ENCODE measurements at regions not wholly inside any gene's neighbourhood (a gene's known extent, or its start where the extent isn't known, plus 50 kb on each side); places are given as distances from the start of the nearest gene placed in this dataset.
"Not testable (repeated sequence)": the region's sequence is repeated elsewhere in the genome, so short reads cannot be mapped to it uniquely, and the experiment has no call there.

DNA sequence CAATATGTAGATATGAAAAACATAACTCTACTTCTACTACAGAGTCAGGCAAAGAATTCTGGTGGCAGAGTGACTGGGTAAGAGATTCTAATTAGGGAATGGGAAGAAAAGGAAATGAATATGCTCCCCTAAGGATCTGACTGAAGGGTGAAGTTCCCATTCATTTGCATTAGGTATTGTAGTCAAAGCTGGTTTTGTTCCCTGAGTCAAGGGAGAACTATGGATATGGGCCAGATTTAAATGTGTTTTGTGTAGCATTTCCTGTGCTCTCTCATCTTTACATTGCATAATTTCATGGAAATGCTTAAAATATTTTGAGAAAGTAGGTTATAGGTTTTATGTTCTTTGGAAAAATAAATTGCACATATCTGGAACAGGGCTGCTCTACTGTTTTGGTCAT lies 299.7 kb downstream of the BTBD3 start:
- no peaks in the 10 kb centered on the region for H3K36me3 ChIP-seq (ENCODE audit: insufficient read depth, low read length)
- no peak overlapping the region for H3K27ac ChIP-seq (ENCODE audit: low read depth, low read length)
- no peak overlapping the region for H3K9ac ChIP-seq (ENCODE audit: low read length)
- no peaks in the 10 kb centered on the region for H3K27me3 ChIP-seq (ENCODE audit: control insufficient read depth in 1 of 2, insufficient read depth in 2 of 2, low read length in 2 of 2)
- no peak overlapping the region for H3K4me3 ChIP-seq (ENCODE audit: low read depth in 1 of 2, low read length in 2 of 2)
- H3K4me1 ChIP-seq (ENCODE audit: insufficient read depth, low read length), result peaks cover 6% of the 10 kb centered on the region
- no peaks in the 10 kb centered on the region for H3K9me3 ChIP-seq (ENCODE audit: low read length)

DNA sequence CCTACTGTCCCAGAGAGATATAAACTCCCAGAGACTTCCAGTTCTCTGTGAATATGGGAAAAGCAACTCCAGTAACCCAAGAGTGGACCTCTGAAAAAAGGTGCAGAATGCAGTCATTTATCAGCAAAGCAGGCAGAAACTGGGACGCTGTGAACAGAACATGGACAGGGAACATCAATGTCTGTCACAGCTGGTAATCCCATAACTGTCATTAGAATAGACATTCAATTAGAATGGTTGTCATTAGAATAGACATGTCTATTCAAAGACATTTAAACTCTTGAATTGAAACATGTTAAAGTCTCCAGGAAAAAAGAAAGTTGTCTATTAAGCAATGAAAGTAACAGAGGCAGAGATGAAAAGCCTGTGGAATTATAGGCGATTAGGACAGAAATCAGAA lies 302.1 kb downstream of the BTBD3 start:
- H3K4me1 ChIP-seq (ENCODE audit: insufficient read depth, low read length), result peaks cover 19% of the 10 kb centered on the region
- H3K4me3 ChIP-seq (ENCODE audit: low read depth in 1 of 2, low read length in 2 of 2), result no peak overlapping the region
- H3K27me3 ChIP-seq (ENCODE audit: control insufficient read depth in 1 of 2, insufficient read depth in 2 of 2, low read length in 2 of 2), result no peaks in the 10 kb centered on the region
- H3K27ac ChIP-seq (ENCODE audit: low read depth, low read length), result no peak overlapping the region
- no peaks in the 10 kb centered on the region for H3K9me3 ChIP-seq (ENCODE audit: low read length)
- no peaks in the 10 kb centered on the region for H3K36me3 ChIP-seq (ENCODE audit: insufficient read depth, low read length)
- H3K9ac ChIP-seq (ENCODE audit: low read length), result no peak overlapping the region

DNA sequence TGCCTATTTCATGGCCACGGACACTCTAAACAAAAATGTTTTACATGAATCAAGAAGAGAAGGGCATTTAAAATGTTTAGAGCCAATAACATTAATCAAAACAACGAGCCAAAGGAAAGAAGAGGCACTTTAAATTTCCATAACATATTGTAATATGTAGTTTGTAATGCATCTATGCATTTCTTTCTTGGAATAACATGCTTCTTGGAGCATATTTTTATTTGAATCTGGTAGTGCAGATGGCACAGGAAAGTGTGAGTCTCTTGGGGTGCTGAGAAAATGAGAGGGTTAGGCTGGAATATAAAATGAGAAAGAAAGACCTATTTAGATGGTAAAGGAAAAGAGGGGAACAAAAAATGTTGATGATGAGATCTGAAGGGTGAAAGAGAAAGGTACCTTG lies 305.4 kb downstream of the BTBD3 start:
- no peaks in the 10 kb centered on the region for H3K9me3 ChIP-seq (ENCODE audit: low read length)
- no peak overlapping the region for H3K4me3 ChIP-seq (ENCODE audit: low read depth in 1 of 2, low read length in 2 of 2)
- H3K27me3 ChIP-seq (ENCODE audit: control insufficient read depth in 1 of 2, insufficient read depth in 2 of 2, low read length in 2 of 2), result no peaks in the 10 kb centered on the region
- no peak overlapping the region for H3K9ac ChIP-seq (ENCODE audit: low read length)
- no peaks in the 10 kb centered on the region for H3K36me3 ChIP-seq (ENCODE audit: insufficient read depth, low read length)
- peaks cover 19% of the 10 kb centered on the region for H3K4me1 ChIP-seq (ENCODE audit: insufficient read depth, low read length)
- no peak overlapping the region for H3K27ac ChIP-seq (ENCODE audit: low read depth, low read length)

DNA sequence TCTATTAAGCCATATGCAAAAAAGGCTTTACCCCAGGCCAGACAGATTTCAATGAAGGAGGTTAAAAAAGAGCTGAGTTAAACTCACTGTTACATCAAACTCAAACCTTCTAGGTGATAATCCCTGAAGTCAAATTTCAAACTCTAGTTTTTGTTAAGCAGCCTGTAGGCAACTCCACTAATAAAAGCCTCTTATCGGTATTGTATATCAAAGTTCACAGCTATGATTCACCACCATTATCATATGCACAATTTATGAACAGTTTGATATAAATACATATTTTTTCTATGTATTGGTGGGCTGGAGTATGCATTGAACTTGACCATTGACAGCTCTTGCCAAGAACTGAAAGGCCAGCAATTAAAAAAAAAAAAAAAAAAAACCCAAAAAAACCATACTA lies 308.2 kb downstream of the BTBD3 start:
- H3K4me3 ChIP-seq (ENCODE audit: low read depth in 1 of 2, low read length in 2 of 2), result no peak overlapping the region
- no peak overlapping the region for H3K27ac ChIP-seq (ENCODE audit: low read depth, low read length)
- peaks cover 19% of the 10 kb centered on the region for H3K4me1 ChIP-seq (ENCODE audit: insufficient read depth, low read length)
- H3K9ac ChIP-seq (ENCODE audit: low read length), result no peak overlapping the region
- H3K27me3 ChIP-seq (ENCODE audit: control insufficient read depth in 1 of 2, insufficient read depth in 2 of 2, low read length in 2 of 2), result no peaks in the 10 kb centered on the region
- no peaks in the 10 kb centered on the region for H3K36me3 ChIP-seq (ENCODE audit: insufficient read depth, low read length)
- H3K9me3 ChIP-seq (ENCODE audit: low read length), result no peaks in the 10 kb centered on the region

DNA sequence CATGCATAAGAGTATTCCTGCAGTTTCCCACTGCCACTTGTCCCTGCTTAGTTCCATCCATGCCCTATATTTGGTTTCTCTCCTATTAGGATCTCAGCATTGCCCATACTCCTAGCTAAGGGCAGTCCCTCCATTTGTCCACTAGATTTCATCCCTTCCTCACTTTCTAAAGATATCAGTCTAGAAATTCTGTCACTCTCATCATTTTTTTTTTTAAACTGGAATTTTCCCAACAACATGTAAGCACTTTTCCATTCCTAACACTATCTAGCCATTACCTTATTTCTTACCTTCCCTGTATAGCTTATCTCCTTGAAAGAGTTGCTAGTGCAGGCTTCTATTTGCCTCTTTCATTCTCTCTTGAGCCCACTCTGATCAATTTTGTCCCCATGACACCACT lies 312.2 kb downstream of the BTBD3 start:
- Histone ChIP-seq H3K9me3 (ENCODE audit: low read length) (no peaks in the 10 kb centered on the region), H3K4me1 (ENCODE audit: insufficient read depth, low read length) (no peaks in the 10 kb centered on the region), H3K27ac (ENCODE audit: low read depth, low read length) (no peak overlapping the region), H3K27me3 (ENCODE audit: control insufficient read depth in 1 of 2, insufficient read depth in 2 of 2, low read length in 2 of 2) (no peaks in the 10 kb centered on the region), H3K4me3 (ENCODE audit: low read depth in 1 of 2, low read length in 2 of 2) (no peak overlapping the region), H3K9ac (ENCODE audit: low read length) (no peak overlapping the region), H3K36me3 (ENCODE audit: insufficient read depth, low read length) (no peaks in the 10 kb centered on the region)

DNA sequence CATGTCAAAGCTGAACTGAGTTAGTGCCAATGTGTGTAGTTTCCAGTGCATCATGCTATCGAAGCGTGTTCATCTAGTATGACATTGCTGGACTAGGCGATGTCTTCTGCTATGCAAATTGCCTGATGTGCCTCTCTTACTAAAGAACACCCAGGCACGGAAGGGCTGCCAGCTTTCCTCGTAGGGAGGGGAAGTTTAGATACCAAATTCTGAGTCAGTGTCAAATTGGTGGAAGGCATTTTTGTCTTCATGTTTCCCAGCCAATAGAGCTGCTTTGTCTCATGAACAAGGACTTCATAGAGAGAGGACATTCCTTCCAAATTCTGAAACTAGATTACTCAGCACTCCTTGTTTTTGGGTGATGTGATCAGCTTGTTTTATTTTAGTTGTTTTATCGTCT lies 320.1 kb downstream of the BTBD3 start:
- Histone ChIP-seq H3K4me3 (ENCODE audit: low read depth in 1 of 2, low read length in 2 of 2) (no peak overlapping the region), H3K9ac (ENCODE audit: low read length) (no peak overlapping the region), H3K36me3 (ENCODE audit: insufficient read depth, low read length) (no peaks in the 10 kb centered on the region), H3K27ac (ENCODE audit: low read depth, low read length) (no peak overlapping the region), H3K27me3 (ENCODE audit: control insufficient read depth in 1 of 2, insufficient read depth in 2 of 2, low read length in 2 of 2) (no peaks in the 10 kb centered on the region), H3K9me3 (ENCODE audit: low read length) (no peaks in the 10 kb centered on the region), H3K4me1 (ENCODE audit: insufficient read depth, low read length) (peaks cover 5% of the 10 kb centered on the region)

DNA sequence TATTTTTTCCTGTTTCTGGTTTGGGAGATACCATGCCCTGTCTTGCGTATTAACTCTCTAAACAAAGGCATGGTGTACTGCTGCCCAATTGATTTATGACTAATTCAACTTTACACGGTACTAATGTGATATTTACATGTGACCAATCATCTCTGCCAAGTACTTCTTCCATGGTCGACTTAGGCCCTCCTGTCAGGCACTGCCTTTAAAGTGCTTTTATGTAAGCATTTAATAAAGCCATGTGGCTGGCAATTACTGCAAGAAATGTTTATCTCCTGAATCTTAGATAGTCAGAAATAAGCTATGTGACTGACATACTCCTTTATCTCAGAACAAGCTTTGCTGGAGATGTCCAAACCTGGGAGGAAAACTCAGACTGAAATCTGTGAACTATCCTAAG lies 323.4 kb downstream of the BTBD3 start:
- Histone ChIP-seq H3K9ac (ENCODE audit: low read length) (no peak overlapping the region), H3K27me3 (ENCODE audit: control insufficient read depth in 1 of 2, insufficient read depth in 2 of 2, low read length in 2 of 2) (no peaks in the 10 kb centered on the region), H3K36me3 (ENCODE audit: insufficient read depth, low read length) (no peaks in the 10 kb centered on the region), H3K27ac (ENCODE audit: low read depth, low read length) (no peak overlapping the region), H3K4me1 (ENCODE audit: insufficient read depth, low read length) (peaks cover 5% of the 10 kb centered on the region), H3K4me3 (ENCODE audit: low read depth in 1 of 2, low read length in 2 of 2) (no peak overlapping the region), H3K9me3 (ENCODE audit: low read length) (no peaks in the 10 kb centered on the region)

DNA sequence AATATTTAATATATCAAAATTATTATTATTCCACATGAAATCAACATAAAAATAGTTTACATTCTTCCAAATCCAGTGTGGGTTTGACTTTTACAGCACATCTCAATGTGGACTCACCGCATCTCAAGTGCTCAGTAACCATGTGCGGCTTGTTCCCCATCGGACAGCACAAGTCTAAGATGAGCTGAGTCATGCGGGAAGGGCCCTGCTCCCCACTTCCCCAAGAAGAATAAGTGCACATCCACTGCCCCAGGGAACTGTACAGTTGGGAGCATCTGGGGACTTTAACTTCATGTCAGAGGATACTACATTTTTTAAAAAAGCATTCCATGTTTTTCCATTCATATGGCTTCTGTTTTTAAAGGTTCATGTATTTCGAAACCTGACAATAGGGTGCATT lies 325.6 kb downstream of the BTBD3 start:
- Histone ChIP-seq H3K36me3 (ENCODE audit: insufficient read depth, low read length) (no peaks in the 10 kb centered on the region), H3K27me3 (ENCODE audit: control insufficient read depth in 1 of 2, insufficient read depth in 2 of 2, low read length in 2 of 2) (no peaks in the 10 kb centered on the region), H3K9me3 (ENCODE audit: low read length) (no peaks in the 10 kb centered on the region), H3K4me3 (ENCODE audit: low read depth in 1 of 2, low read length in 2 of 2) (no peak overlapping the region), H3K27ac (ENCODE audit: low read depth, low read length) (no peak overlapping the region), H3K9ac (ENCODE audit: low read length) (no peak overlapping the region), H3K4me1 (ENCODE audit: insufficient read depth, low read length) (peaks cover 5% of the 10 kb centered on the region)

DNA sequence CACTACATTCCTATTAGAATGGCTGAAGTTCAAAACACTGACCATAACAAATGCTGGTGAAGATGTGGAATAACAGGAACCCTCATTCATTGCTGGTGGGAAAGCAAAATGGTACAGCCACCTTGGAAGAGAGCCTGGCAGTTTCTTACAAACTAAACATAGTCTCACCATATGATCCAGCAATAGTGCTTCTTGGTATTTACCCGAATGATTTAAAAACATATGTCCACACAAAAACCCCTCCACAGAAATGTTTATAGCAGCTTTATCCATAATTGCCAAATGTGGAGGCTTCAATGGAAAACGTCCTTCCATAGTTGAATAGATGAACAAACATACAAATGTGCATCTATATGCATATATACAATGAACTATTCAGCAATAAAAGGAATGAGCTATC lies 330.8 kb downstream of the BTBD3 start:
- no peak overlapping the region for H3K27ac ChIP-seq (ENCODE audit: low read depth, low read length)

DNA sequence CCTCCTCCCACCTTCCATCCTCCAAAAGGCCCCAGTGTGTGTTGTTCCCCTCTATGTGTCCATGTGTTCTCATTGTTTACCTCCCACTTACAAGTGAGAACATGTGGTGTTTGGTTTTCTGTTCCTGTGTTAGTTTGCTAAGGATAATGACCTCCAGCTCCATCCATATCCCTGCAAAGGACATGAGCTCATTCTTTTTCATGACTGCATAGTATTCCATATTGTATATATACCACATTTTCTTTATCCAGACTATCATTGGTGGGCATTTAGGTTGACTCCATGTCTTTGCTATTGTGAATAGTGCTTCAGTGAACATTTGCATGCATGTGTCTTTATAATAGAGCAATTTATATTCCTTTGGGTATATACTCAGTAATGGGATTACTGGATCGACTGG lies 333.0 kb downstream of the BTBD3 start:
- H3K4me1 ChIP-seq (ENCODE audit: insufficient read depth, low read length); H3K9ac ChIP-seq (ENCODE audit: low read length); H3K4me3 ChIP-seq (ENCODE audit: low read depth in 1 of 2, low read length in 2 of 2); H3K27ac ChIP-seq (ENCODE audit: low read depth, low read length); H3K36me3 ChIP-seq (ENCODE audit: insufficient read depth, low read length); H3K9me3 ChIP-seq (ENCODE audit: low read length); H3K27me3 ChIP-seq (ENCODE audit: control insufficient read depth in 1 of 2, insufficient read depth in 2 of 2, low read length in 2 of 2): not testable (repeated sequence)

More for the DNA sequence above, 330.8 kb downstream of the BTBD3 start:
- no peak overlapping the region for H3K9ac ChIP-seq (ENCODE audit: low read length)
- H3K4me1 ChIP-seq (ENCODE audit: insufficient read depth, low read length), result no peaks in the 10 kb centered on the region
- no peaks in the 10 kb centered on the region for H3K9me3 ChIP-seq (ENCODE audit: low read length)
- H3K27me3 ChIP-seq (ENCODE audit: control insufficient read depth in 1 of 2, insufficient read depth in 2 of 2, low read length in 2 of 2), result no peaks in the 10 kb centered on the region
- no peak overlapping the region for H3K4me3 ChIP-seq (ENCODE audit: low read depth in 1 of 2, low read length in 2 of 2)
- no peaks in the 10 kb centered on the region for H3K36me3 ChIP-seq (ENCODE audit: insufficient read depth, low read length)

DNA sequence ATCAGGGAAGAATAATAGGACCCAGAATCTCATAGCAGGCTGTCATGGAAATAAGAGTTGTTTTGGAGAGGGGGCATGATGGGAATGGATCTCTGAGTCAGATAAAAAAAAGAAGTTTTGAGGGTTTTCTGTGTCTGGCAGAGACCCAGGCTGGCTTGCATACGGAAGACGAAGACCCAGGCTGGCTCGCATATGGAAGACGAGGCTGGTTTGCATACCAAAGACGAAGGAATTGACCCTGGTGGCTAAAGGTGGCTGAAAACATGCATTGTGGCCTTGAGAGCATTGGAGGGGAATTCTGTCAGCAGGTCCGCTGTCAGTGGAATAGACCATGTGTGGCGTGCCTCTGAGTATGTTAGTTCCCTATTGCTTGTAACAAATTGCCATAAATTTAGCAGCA lies 335.1 kb downstream of the BTBD3 start:
- Histone ChIP-seq H3K27ac (ENCODE audit: low read depth, low read length) (no peak overlapping the region), H3K4me3 (ENCODE audit: low read depth in 1 of 2, low read length in 2 of 2) (no peak overlapping the region), H3K9ac (ENCODE audit: low read length) (no peak overlapping the region), H3K9me3 (ENCODE audit: low read length) (no peaks in the 10 kb centered on the region), H3K27me3 (ENCODE audit: control insufficient read depth in 1 of 2, insufficient read depth in 2 of 2, low read length in 2 of 2) (no peaks in the 10 kb centered on the region), H3K36me3 (ENCODE audit: insufficient read depth, low read length) (no peaks in the 10 kb centered on the region), H3K4me1 (ENCODE audit: insufficient read depth, low read length) (no peaks in the 10 kb centered on the region)

DNA sequence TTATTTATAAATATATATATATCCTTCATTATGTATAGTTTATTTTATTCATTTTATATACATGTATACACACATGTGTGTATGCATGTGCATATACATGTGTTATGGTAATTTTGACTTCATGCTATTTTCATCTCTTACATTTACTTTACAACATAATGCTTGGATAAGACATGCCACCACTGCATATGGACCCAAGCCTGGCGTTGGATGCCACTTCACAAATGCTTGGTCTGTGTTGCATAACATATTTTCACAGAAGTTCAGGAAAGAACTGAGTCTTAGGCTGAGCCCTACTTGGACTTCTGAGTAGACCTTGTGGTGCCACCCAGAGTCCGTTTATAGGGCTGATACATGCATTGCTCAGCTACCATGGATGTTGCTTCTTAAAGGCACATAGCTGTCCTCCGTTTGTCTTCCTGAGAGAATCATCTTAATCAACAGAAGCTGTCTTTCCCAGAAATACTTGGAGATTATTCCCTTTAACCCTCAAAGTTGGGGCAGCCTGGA lies 337.8 kb downstream of the BTBD3 start:
- Histone ChIP-seq H3K27me3 (ENCODE audit: control insufficient read depth in 1 of 2, insufficient read depth in 2 of 2, low read length in 2 of 2) (no peaks in the 10 kb centered on the region), H3K9ac (ENCODE audit: low read length) (no peak overlapping the region), H3K9me3 (ENCODE audit: low read length) (no peaks in the 10 kb centered on the region), H3K4me3 (ENCODE audit: low read depth in 1 of 2, low read length in 2 of 2) (no peak overlapping the region), H3K36me3 (ENCODE audit: insufficient read depth, low read length) (no peaks in the 10 kb centered on the region), H3K4me1 (ENCODE audit: insufficient read depth, low read length) (no peaks in the 10 kb centered on the region), H3K27ac (ENCODE audit: low read depth, low read length) (no peak overlapping the region)

Data from muscle layer of colon (tissue), 2 donors.